ENCODE measurements at regions not wholly inside any gene's neighbourhood (a gene's known extent, or its start where the extent isn't known, plus 50 kb on each side); places are given as distances from the start of the nearest gene placed in this dataset.
"Not testable (repeated sequence)": the region's sequence is repeated elsewhere in the genome, so short reads cannot be mapped to it uniquely, and the experiment has no call there.

DNA sequence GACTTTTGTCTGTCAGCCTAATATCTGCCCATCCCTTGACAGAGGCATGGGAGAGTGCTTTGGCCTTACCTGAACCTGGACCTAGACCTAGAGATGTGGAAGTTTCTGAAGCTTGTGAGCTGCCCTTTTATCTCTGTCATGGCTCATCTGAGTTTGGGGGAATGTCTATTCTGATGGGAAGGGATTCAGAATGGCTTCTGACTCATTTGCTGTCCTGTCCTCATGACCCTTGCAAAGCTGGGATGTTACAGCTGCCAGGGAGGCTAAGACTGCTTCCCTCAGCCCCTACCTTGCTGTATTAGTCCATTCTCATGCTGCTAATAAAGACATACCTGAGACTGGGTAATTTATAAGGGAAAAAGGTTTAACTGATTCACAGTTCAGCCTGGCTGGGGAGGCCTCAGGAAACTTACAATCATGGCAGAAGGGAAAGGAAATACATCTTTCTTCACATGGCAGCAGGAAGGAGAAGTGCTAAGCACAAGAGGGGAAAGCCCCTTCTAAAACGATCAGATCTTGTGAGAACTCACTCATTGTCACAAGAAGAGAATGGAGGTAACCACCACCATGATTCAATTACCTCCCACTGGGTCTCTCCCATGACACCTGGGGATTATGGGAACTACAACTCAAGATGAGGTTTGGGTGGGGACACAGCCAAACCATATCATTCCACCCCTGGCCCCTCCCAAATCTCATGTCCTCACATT lies 252.2 kb downstream of the ERMARD start:
- intact Hi-C loops (cut with DNase I) = no loop called here
- TF ChIP-seq POLR2AphosphoS5 (IDR thresholded peaks at IDR 0.05) (no peak), EP300 (IDR thresholded peaks at IDR 0.05) (no peak), POLR2A (IDR thresholded peaks at IDR 0.05) (no peak)
- TF ChIP-seq, protein P1, sequence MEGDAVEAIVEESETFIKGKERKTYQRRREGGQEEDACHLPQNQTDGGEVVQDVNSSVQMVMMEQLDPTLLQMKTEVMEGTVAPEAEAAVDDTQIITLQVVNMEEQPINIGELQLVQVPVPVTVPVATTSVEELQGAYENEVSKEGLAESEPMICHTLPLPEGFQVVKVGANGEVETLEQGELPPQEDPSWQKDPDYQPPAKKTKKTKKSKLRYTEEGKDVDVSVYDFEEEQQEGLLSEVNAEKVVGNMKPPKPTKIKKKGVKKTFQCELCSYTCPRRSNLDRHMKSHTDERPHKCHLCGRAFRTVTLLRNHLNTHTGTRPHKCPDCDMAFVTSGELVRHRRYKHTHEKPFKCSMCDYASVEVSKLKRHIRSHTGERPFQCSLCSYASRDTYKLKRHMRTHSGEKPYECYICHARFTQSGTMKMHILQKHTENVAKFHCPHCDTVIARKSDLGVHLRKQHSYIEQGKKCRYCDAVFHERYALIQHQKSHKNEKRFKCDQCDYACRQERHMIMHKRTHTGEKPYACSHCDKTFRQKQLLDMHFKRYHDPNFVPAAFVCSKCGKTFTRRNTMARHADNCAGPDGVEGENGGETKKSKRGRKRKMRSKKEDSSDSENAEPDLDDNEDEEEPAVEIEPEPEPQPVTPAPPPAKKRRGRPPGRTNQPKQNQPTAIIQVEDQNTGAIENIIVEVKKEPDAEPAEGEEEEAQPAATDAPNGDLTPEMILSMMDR (IDR thresholded peaks at IDR 0.05) = no peak
- WGBS, 2 donors = 43 to 51% methylated on average over 1 of the region's 1 CpG

DNA sequence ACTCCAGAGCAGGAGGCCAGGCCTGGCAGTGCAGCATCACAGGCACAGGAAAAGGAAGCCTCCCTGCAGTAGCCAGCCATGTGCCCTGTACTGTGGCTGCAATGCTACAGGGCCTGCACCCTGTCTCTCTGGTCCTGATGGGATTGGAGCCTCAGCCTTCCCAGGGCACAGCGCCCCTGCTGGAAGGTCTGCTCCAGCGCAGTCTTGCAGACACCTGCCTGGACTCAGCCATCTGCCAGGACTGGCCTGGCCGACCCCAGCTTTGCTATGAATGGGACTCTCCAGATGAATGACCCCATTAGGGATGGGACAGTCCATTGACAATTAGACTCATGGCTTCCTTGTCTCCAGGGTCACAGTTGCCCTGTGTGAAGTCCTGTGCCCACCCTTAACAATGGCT lies 251.6 kb downstream of the ERMARD start:
- Histone ChIP-seq H3K4me3 (no peak overlapping the region), H3K4me1 (no peaks in the 10 kb centered on the region), H3K27me3 (no peaks in the 10 kb centered on the region), H3K27ac (no peak overlapping the region), H3K9me3 (no peaks in the 10 kb centered on the region), H3K36me3 (no peaks in the 10 kb centered on the region)
- TF ChIP-seq EP300 (IDR thresholded peaks at IDR 0.05) (no peak), POLR2A (IDR thresholded peaks at IDR 0.05) (no peak), POLR2AphosphoS5 (IDR thresholded peaks at IDR 0.05) (no peak)
- TF ChIP-seq, protein P1 (IDR thresholded peaks at IDR 0.05) = no peak
- peak; percentile 29 for DNase-seq
- 88 to 91% methylated on average over 3 of the region's 3 CpGs for WGBS, 2 donors
- intact Hi-C loops (cut with DNase I) = no loop called here

More for the DNA sequence above, 252.2 kb downstream of the ERMARD start:
- DNase-seq = no peak
- no peaks in the 10 kb centered on the region for H3K4me1 ChIP-seq
- H3K4me3 ChIP-seq = no peak overlapping the region
- no peak overlapping the region for H3K27ac ChIP-seq
- H3K9me3 ChIP-seq = no peaks in the 10 kb centered on the region
- no peaks in the 10 kb centered on the region for H3K27me3 ChIP-seq
- no peaks in the 10 kb centered on the region for H3K36me3 ChIP-seq

DNA sequence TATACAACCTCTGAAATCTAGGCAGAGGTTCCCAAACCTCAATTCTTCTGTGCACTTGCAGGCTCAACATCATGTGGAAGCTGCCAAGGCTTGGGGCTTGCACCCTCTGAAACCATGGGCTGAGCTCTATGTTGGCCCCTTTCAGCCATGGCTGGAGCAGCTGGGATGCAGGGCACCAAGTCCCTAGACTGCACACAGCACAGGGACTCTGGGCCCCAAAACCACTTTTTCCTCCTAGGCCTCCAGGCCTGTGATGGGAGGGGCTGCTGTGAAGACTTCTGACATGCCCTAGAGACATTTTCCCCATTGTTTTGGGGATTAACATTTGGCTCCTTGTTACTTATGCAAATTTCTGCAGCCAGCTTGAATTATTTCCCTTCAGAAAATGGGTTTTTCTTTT lies 250.4 kb downstream of the ERMARD start:
- H3K27ac ChIP-seq; H3K9me3 ChIP-seq; DNase-seq; H3K27me3 ChIP-seq; H3K4me1 ChIP-seq; intact Hi-C loops (cut with DNase I); H3K36me3 ChIP-seq; H3K4me3 ChIP-seq: not testable (repeated sequence)

DNA sequence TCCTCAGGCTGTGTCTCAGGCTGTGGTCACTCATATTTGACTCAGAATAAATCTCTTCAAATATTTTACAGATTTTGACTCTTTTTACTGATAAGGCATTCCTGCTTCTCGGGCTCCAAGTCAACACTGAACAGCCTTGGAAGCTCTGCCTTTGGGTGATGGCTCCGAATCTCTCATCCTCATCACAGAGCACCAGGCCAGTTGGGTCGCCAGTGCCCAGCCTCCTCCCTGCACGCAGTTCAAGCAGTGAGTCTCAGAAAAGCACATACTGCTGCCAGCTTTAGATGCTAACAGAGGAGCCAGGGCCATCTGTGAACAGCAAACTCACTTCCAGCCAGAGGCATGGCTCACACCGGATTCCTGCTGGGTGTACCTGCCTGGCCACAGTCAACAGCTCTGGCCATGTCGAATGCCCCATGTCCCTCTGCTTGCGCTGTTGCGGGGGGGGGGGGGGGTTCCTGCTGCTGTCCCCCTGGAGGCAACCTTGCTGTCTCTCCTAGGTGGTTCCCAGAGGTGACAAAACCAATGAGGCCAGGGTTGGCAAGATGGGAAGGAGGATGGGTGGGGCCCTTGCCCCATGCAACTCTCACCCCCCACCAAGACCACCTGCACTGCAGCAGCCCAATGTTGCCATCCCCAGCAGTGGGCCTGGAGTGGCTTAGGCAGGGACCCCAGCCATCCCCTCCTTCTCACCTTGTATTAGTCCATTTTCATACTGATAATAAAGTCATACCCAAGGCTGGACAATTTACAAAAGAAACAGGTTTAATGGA lies 248.8 kb downstream of the ERMARD start:
- peak; percentile 44 for DNase-seq
- WGBS, 2 donors = 90% methylated on average over 8 of the region's 8 CpGs
- Histone ChIP-seq H3K4me1 (no peaks in the 10 kb centered on the region), H3K4me3 (no peak overlapping the region), H3K27me3 (no peaks in the 10 kb centered on the region), H3K36me3 (no peaks in the 10 kb centered on the region), H3K27ac (no peak overlapping the region), H3K9me3 (no peaks in the 10 kb centered on the region)
- intact Hi-C loops (cut with DNase I) = no loop called here
- TF ChIP-seq POLR2AphosphoS5 (IDR thresholded peaks at IDR 0.05) (no peak), EP300 (IDR thresholded peaks at IDR 0.05) (no peak), POLR2A (IDR thresholded peaks at IDR 0.05) (no peak)
- TF ChIP-seq, protein P1 (IDR thresholded peaks at IDR 0.05) = no peak

DNA sequence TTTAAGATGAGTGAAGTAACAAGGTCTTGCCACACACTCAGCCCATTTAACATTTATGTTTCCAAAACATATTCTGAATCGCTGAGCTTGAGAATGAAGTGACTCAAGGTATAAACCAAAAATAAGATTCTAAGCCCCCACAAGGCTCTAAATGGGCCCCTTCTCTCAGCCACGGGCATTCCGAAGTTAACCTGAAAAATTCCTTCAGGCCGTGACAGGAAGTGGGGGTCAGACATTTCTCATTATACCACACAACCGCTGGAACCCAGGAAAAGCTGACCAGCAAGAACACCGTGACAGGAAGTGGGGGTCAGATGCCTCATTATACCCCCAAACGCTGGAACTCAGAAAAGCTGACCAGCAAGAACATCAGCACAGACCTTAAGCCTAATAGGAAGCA lies 247.9 kb downstream of the ERMARD start:
- intact Hi-C loops (cut with DNase I) = no loop called here
- Histone ChIP-seq H3K4me1 (no peaks in the 10 kb centered on the region), H3K27me3 (no peaks in the 10 kb centered on the region), H3K36me3 (no peaks in the 10 kb centered on the region), H3K27ac (no peak overlapping the region), H3K9me3 (no peaks in the 10 kb centered on the region), H3K4me3 (no peak overlapping the region)
- no peak for DNase-seq
- TF ChIP-seq EP300 (IDR thresholded peaks at IDR 0.05) = no peak
- no peak for TF ChIP-seq POLR2AphosphoS5 (IDR thresholded peaks at IDR 0.05)
- TF ChIP-seq POLR2A (IDR thresholded peaks at IDR 0.05) = no peak
- TF ChIP-seq, protein P1 (IDR thresholded peaks at IDR 0.05) = no peak
- 79 to 81% methylated on average over 7 of the region's 7 CpGs for WGBS, 2 donors
